ENCODE measurements at regions not wholly inside any gene's neighbourhood (a gene's known extent, or its start where the extent isn't known, plus 50 kb on each side); places are given as distances from the start of the nearest gene placed in this dataset.

- BruUV-seq (replicated peaks), result no TSS peak
- CTCF ChIA-PET, result interaction anchor here (0.6 to 1.0 kb wide), 3 partner anchors 93 to 662 kb away, joined by 3 read pairs; no protein-coding TSS in a partner anchor
Measured at GRCh38 chr3:116863822-116864589, 154.4 kb downstream of the TUSC7 start.

DNA sequence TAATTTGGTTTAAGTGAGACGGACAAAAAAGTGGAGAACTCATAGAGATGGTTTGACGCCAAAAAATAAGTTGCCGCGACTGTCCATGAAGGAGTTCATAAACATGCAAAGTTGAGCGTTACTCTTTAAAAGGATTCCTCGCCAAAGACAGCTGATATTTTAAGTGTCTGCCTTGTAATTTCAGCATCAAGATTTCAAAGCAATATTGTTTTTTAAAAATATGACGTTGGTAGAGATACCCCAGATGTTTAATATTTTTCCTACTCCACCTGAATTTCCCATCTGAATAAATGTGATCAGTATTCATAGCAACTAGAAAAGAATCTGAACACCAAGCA, 155.0 kb downstream of the TUSC7 start:
- DNase-seq, result no peak
- intact Hi-C loops (cut with micrococcal nuclease; ENCODE audit: unreplicated experiment), result loop anchor here (1.0 to 10.0 kb wide), 5 partner anchors 153 to 1950 kb away; no protein-coding TSS in a partner anchor
- BruUV-seq (replicated peaks), result no TSS peak
- Mint-ChIP-seq H3K9me3 (ENCODE audit: low read depth, unreplicated experiment) (no peaks in the 10 kb centered on the region), H3K4me3 (ENCODE audit: low read depth, unreplicated experiment) (no peak overlapping the region), H3K4me1 (ENCODE audit: low read depth, unreplicated experiment) (no peaks in the 10 kb centered on the region), H3K36me3 (ENCODE audit: insufficient read depth, unreplicated experiment) (no peaks in the 10 kb centered on the region), H3K27me3 (ENCODE audit: unreplicated experiment) (no peaks in the 10 kb centered on the region), H3K27ac (ENCODE audit: unreplicated experiment) (no peak overlapping the region)
- no peak for TF ChIP-seq CTCF (IDR thresholded peaks at IDR 0.05; ENCODE audit: unreplicated experiment)
- CTCF ChIA-PET, result interaction anchor here (0.6 kb wide), 1 partner anchor 548 kb away, joined by 3 read pairs; no protein-coding TSS in a partner anchor

More at GRCh38 chr3:116863822-116864589, 154.4 kb downstream of the TUSC7 start:
- peak; percentile 21 for TF ChIP-seq CTCF (IDR thresholded peaks at IDR 0.05; ENCODE audit: unreplicated experiment)
- no peak overlapping the region for H3K4me3 Mint-ChIP-seq (ENCODE audit: low read depth, unreplicated experiment)
- no peaks in the 10 kb centered on the region for H3K4me1 Mint-ChIP-seq (ENCODE audit: low read depth, unreplicated experiment)
- H3K9me3 Mint-ChIP-seq (ENCODE audit: low read depth, unreplicated experiment), result no peaks in the 10 kb centered on the region
- H3K36me3 Mint-ChIP-seq (ENCODE audit: insufficient read depth, unreplicated experiment), result no peaks in the 10 kb centered on the region
- intact Hi-C loops (cut with micrococcal nuclease; ENCODE audit: unreplicated experiment), result loop anchor here (1.0 to 10.0 kb wide), 6 partner anchors 93 to 1951 kb away; no protein-coding TSS in a partner anchor
- no peak overlapping the region for H3K27ac Mint-ChIP-seq (ENCODE audit: unreplicated experiment)
- peak; percentile 30 for DNase-seq
- H3K27me3 Mint-ChIP-seq (ENCODE audit: unreplicated experiment), result no peaks in the 10 kb centered on the region

DNA sequence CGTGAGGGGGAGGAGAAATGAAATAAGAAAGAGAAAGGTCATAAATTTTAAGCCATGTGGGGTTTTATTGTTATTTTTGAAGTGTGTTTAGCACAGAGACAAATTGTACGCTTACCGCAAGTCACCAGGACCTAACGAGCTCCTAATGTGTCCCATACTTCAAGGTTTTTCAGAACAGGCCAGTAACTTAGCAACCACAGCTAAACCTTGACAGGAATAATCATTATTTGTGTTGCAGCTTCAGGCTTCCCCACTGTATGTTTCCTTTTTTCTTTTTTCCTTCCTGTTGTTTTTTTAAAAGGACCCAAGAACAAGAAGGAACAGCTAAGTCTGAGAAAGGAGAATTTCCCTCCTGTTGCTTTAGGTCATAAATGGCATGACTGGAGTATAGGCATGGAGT, 160.8 kb downstream of the TUSC7 start:
- CTCF ChIA-PET, result no interaction called here
- DNase-seq, result no peak
- Mint-ChIP-seq H3K4me1 (ENCODE audit: low read depth, unreplicated experiment) (no peaks in the 10 kb centered on the region), H3K36me3 (ENCODE audit: insufficient read depth, unreplicated experiment) (no peaks in the 10 kb centered on the region), H3K27ac (ENCODE audit: unreplicated experiment) (no peak overlapping the region), H3K9me3 (ENCODE audit: low read depth, unreplicated experiment) (peaks cover 4% of the 10 kb centered on the region), H3K4me3 (ENCODE audit: low read depth, unreplicated experiment) (no peak overlapping the region), H3K27me3 (ENCODE audit: unreplicated experiment) (no peaks in the 10 kb centered on the region)
- TF ChIP-seq CTCF (IDR thresholded peaks at IDR 0.05; ENCODE audit: unreplicated experiment), result no peak
- BruUV-seq (replicated peaks), result no TSS peak
- intact Hi-C loops (cut with micrococcal nuclease; ENCODE audit: unreplicated experiment), result no loop called here

GRCh38 chr3:116871905-116872304, 162.3 kb downstream of the TUSC7 start:
- peaks cover 4% of the 10 kb centered on the region for H3K9me3 Mint-ChIP-seq (ENCODE audit: low read depth, unreplicated experiment)
- DNase-seq, result no peak
- H3K4me1 Mint-ChIP-seq (ENCODE audit: low read depth, unreplicated experiment), result no peaks in the 10 kb centered on the region
- CTCF ChIA-PET, result no interaction called here
- H3K27me3 Mint-ChIP-seq (ENCODE audit: unreplicated experiment), result no peaks in the 10 kb centered on the region
- intact Hi-C loops (cut with micrococcal nuclease; ENCODE audit: unreplicated experiment), result no loop called here
- no peak overlapping the region for H3K4me3 Mint-ChIP-seq (ENCODE audit: low read depth, unreplicated experiment)
- H3K36me3 Mint-ChIP-seq (ENCODE audit: insufficient read depth, unreplicated experiment), result no peaks in the 10 kb centered on the region
- TF ChIP-seq CTCF (IDR thresholded peaks at IDR 0.05; ENCODE audit: unreplicated experiment), result no peak
- no TSS peak for BruUV-seq (replicated peaks)
- no peak overlapping the region for H3K27ac Mint-ChIP-seq (ENCODE audit: unreplicated experiment)
